Left ventricle myocardium inferior (tissue), 1 donor: ENCODE measurements at regions not wholly inside any gene's neighbourhood (a gene's known extent, or its start where the extent isn't known, plus 50 kb on each side); places are given as distances from the start of the nearest gene placed in this dataset.

Experiments used
- DNase-seq: peaks from one replicate; pipeline ENCODE4 v3.0.0-alpha.2; 2020
- H3K27ac ChIP-seq: fragments of 200-600 bp; replicated peaks from 2 replicates; pipeline ENCODE4 v1.8.0; 2021
- H3K27me3 ChIP-seq: fragments of 200-600 bp; 2 replicates; pipeline ENCODE4 v1.8.0; 2021; ENCODE audit warnings: low read depth
- H3K36me3 ChIP-seq: fragments of 200-600 bp; 2 replicates; pipeline ENCODE4 v1.8.0; 2021
- H3K4me1 ChIP-seq: fragments of 200-600 bp; 2 replicates; pipeline ENCODE4 v1.8.0; 2021
- H3K4me3 ChIP-seq: fragments of 200-600 bp; 2 replicates; pipeline ENCODE4 v1.8.0; 2021; ENCODE audit warnings: mild to moderate bottlenecking, moderate library complexity
- H3K9me3 ChIP-seq: fragments of 200-600 bp; replicated peaks from 2 replicates; pipeline ENCODE4 v1.8.0; 2021
- intact Hi-C: fragments of 100-400 bp; cut with micrococcal nuclease; formaldehyde crosslinking; loops from one replicate; pipeline ENCODE4 v1.11.0; 2022
- TF ChIP-seq, protein P1 (sequence below): fragments of 200-600 bp; IDR thresholded peaks from 2 replicates; pipeline ENCODE4 v1.8.0; 2021; ENCODE audit warnings: antibody characterized with exemption, mild to moderate bottlenecking, borderline replicate concordance
- donor health status: DM: no; HTN: yes; CAD: no; lungs with severe emphysema.

DNA sequence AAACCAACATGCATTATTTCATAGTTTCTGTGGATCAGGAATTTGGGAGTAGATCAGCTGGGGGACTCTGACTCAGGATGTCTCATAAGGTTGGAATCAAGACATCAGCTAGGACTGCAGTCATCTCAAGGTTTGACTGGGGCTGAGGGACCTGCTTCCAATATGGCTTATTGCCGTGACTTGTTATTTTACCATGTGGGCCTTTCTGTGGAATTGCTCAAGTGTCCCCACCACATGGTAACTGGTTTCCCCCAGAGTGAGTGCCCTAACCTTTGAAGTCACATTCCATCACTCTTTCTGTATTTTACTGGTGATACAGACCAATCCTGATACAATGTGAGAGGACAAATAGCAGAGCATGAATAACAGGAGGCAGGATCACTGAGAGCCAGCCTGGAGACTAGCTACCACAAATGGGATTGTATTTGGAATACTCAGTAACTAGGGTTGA, 70.2 kb upstream of the ELL2 start:
- H3K9me3 ChIP-seq: peaks cover 12% of the 10 kb centered on the region
- intact Hi-C loops: no loop called here
- H3K27ac ChIP-seq: no peak overlapping the region
- DNase-seq: no peak
- H3K27me3 ChIP-seq: no peaks in the 10 kb centered on the region
- no peaks in the 10 kb centered on the region for H3K36me3 ChIP-seq
- H3K4me3 ChIP-seq: no peak overlapping the region
- H3K4me1 ChIP-seq: no peaks in the 10 kb centered on the region
- TF ChIP-seq, protein P1, sequence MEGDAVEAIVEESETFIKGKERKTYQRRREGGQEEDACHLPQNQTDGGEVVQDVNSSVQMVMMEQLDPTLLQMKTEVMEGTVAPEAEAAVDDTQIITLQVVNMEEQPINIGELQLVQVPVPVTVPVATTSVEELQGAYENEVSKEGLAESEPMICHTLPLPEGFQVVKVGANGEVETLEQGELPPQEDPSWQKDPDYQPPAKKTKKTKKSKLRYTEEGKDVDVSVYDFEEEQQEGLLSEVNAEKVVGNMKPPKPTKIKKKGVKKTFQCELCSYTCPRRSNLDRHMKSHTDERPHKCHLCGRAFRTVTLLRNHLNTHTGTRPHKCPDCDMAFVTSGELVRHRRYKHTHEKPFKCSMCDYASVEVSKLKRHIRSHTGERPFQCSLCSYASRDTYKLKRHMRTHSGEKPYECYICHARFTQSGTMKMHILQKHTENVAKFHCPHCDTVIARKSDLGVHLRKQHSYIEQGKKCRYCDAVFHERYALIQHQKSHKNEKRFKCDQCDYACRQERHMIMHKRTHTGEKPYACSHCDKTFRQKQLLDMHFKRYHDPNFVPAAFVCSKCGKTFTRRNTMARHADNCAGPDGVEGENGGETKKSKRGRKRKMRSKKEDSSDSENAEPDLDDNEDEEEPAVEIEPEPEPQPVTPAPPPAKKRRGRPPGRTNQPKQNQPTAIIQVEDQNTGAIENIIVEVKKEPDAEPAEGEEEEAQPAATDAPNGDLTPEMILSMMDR: no peak

DNA sequence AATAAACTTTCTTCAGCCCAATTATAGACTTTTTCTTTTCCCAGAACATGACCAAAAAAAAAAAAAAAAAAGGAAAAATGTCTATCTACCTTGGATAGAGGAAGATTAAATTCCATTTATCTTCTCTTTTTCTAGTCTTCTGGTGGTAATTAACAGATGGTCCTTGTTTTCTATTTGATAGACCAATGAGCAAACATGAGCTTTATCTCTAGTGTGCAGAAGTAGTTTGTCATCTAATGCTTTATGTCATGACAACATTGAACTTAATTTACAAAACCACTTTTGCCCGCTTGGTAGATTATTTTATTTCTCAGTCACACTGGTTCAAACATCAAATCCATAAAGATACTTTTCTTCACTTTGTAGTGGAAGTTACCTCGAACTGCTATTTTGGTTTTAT, 69.5 kb upstream of the ELL2 start:
- no peak overlapping the region for H3K27ac ChIP-seq
- peaks cover 12% of the 10 kb centered on the region for H3K9me3 ChIP-seq
- no peaks in the 10 kb centered on the region for H3K4me1 ChIP-seq
- no peaks in the 10 kb centered on the region for H3K36me3 ChIP-seq
- TF ChIP-seq, protein P1: no peak
- H3K27me3 ChIP-seq: no peaks in the 10 kb centered on the region
- H3K4me3 ChIP-seq: no peak overlapping the region
- intact Hi-C loops: no loop called here
- DNase-seq: no peak

DNA sequence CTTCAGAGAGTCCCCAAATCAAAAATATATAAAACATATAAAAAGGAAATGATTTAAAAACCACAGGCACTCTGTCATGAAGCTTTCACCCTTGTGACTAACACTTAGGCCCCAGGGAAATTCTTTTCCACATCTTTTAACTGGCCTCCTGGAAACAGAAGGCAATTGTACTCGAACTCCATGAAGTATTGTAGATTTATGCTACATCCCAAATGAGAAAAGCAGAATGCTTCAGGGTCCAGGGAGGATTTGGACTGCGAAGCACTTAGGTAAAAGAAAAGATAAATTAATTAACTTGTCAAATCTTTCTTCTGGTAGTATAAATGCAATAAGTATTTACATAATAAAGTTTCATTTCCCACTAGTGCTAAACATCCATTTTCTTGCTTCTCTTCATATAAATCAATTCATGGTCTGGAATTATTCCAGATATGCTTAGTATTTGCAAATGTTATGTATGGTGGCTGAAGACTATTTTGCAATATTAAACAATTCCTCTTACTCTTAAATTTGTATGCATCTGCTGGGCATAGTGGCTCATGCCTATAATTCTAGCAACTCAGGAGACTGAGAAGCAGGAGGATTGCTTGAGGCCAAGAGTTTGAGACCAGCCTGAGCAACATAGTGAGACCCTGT, 64.9 kb upstream of the ELL2 start:
- no peaks in the 10 kb centered on the region for H3K36me3 ChIP-seq
- no peaks in the 10 kb centered on the region for H3K9me3 ChIP-seq
- H3K4me1 ChIP-seq: peaks cover 10% of the 10 kb centered on the region
- DNase-seq: no peak
- no peak overlapping the region for H3K27ac ChIP-seq
- intact Hi-C loops: no loop called here
- no peaks in the 10 kb centered on the region for H3K27me3 ChIP-seq
- H3K4me3 ChIP-seq: no peak overlapping the region
- TF ChIP-seq, protein P1: no peak

DNA sequence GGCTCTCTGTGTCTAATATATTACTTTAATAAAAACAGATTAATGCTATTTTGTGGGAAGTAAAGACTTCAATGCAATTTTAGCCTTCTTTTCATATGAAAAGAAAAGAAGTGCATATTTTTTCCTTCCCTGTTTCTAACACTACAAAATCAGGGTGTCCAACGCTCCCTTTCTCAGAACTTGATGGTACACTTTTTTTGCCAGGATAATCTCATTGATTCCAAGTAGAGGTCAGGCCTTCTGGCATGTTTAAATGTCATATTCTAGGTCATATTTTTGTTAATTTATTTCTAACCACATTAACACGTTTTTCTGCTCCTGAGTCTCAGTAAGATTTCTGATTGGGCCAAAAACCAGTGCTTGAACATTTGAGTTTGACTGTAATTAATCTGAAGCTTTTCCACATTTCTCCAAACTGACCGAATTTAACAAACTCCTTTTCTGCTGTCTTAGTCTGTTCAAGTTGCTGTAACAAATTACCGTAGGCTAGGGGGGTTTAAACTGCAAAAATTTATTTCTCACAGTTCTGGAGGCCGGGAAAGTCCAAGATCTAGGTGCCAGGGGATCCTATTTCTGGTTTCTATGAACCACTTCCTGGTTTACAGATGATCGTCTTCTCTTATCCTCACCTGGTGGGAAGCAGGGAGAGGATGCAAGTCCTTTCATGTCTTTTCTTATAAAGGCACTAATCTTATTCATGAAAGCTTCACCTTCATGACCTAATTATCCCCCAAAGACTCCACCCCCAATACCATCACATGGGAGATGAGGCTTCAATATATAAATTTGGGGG, 63.2 kb upstream of the ELL2 start:
- Histone ChIP-seq H3K27me3 (no peaks in the 10 kb centered on the region), H3K4me3 (no peak overlapping the region), H3K9me3 (no peaks in the 10 kb centered on the region), H3K36me3 (no peaks in the 10 kb centered on the region), H3K27ac (no peak overlapping the region), H3K4me1 (peaks cover 10% of the 10 kb centered on the region)
- TF ChIP-seq, protein P1: no peak
- intact Hi-C loops: no loop called here
- DNase-seq: no peak

DNA sequence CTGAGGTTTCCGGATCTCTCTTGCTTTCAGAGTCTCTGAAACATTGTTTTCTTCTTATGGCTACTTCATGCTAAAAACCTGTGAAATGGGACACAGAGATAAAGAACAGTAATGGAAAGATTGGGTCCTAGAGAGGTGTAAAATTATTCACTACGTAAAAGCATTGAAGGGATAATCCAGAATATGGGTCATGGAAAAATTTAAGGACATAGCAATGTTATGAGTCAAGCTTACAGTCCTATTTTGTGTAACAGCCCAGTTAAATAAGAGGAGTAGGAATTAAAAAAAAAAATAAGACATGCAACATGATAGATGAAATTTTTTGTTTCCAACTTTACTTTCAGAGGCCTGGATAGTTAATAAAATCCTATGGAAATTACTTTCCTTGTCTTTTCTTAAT, 61.9 kb upstream of the ELL2 start:
- intact Hi-C loops: no loop called here
- no peak overlapping the region for H3K27ac ChIP-seq
- peaks cover 10% of the 10 kb centered on the region for H3K4me1 ChIP-seq

More for the DNA sequence above, 61.9 kb upstream of the ELL2 start:
- Histone ChIP-seq H3K27me3 (no peaks in the 10 kb centered on the region), H3K36me3 (no peaks in the 10 kb centered on the region), H3K9me3 (no peaks in the 10 kb centered on the region), H3K4me3 (no peak overlapping the region)
- no peak for DNase-seq
- TF ChIP-seq, protein P1: no peak
